ENCODE measurements at regions not wholly inside any gene's neighbourhood (a gene's known extent, or its start where the extent isn't known, plus 50 kb on each side); places are given as distances from the start of the nearest gene placed in this dataset.

GRCh38 chr3:168608926-168609325 is 513.2 kb upstream of the GOLIM4 start:
- H3K27ac ChIP-seq (ENCODE audit: extremely low read length, insufficient read depth, low read length) = no peak overlapping the region
- ChIA-PET CTCF (ENCODE audit: low intra/inter-chr PET ratio, low total read pairs) (no interaction called here), POLR2A (no interaction called here)
- H3K79me2 ChIP-seq (ENCODE audit: insufficient read depth, low read length) = no peaks in the 10 kb centered on the region
- no peak overlapping the region for H3K4me2 ChIP-seq (ENCODE audit: low read depth, low read length)
- no peaks in the 10 kb centered on the region for H4K20me1 ChIP-seq (ENCODE audit: insufficient read depth, low read length)
- no peak overlapping the region for H3K9ac ChIP-seq (ENCODE audit: insufficient read depth, low read depth, low read length)
- WGBS (ENCODE audit: low lambda C conversion rate) = 27% methylated on average over 3 of the region's 3 CpGs
- BruUV-seq (replicated peaks) = no TSS peak
- in situ Hi-C loops (cut with HindIII; ENCODE audit: extremely low pct_ligation_motif_present, low pct_unique_long_range_greater_than_20kb) = no loop called here
- no peaks in the 10 kb centered on the region for H3K27me3 ChIP-seq (ENCODE audit: control insufficient read depth in 1 of 2, insufficient read depth in 2 of 2, low read length in 2 of 2)
- no peak for FAIRE-seq
- DNase-seq (ENCODE audit: low spot score) = no peak
- no peak for ATAC-seq
- no peaks in the 10 kb centered on the region for H3K4me1 ChIP-seq (ENCODE audit: insufficient read depth, low read length)
- intact Hi-C loops (cut with micrococcal nuclease; ENCODE audit: unreplicated experiment) = loop anchor here (10.0 kb wide), 1 partner anchor 1314 kb away; no protein-coding TSS in a partner anchor
- no peak overlapping the region for H2AFZ ChIP-seq (ENCODE audit: low read length)
- no peak overlapping the region for H3K4me3 ChIP-seq (replicated peaks in 1 of 3; ENCODE audit: insufficient read depth in 1 of 3, low read depth in 2 of 3, low read length in 3 of 3)
- no peaks in the 10 kb centered on the region for H3K9me3 ChIP-seq (ENCODE audit: low read length)
- no peaks in the 10 kb centered on the region for H3K36me3 ChIP-seq (replicated peaks in 1 of 2; ENCODE audit: control insufficient read depth in 1 of 2, insufficient read depth in 2 of 2, low read length in 2 of 2)
- no peak for TF ChIP-seq ZNF367 (CRISPR knock-in tag; IDR thresholded peaks at IDR 0.05; ENCODE audit: borderline replicate concordance)
- no peak for TF ChIP-seq ZNF205 (CRISPR knock-in tag; IDR thresholded peaks at IDR 0.05)
- no peak for TF ChIP-seq CEBPZ (IDR thresholded peaks at IDR 0.05; ENCODE audit: low read length)
- TF ChIP-seq SOX5 (CRISPR knock-in tag; IDR thresholded peaks at IDR 0.05; ENCODE audit: borderline replicate concordance) = no peak
- no peak for TF ChIP-seq PATZ1 (CRISPR knock-in tag; IDR thresholded peaks at IDR 0.05)
- TF ChIP-seq MAF1 (CRISPR knock-in tag; IDR thresholded peaks at IDR 0.05; ENCODE audit: borderline replicate concordance) = no peak
- TF ChIP-seq, protein P1, sequence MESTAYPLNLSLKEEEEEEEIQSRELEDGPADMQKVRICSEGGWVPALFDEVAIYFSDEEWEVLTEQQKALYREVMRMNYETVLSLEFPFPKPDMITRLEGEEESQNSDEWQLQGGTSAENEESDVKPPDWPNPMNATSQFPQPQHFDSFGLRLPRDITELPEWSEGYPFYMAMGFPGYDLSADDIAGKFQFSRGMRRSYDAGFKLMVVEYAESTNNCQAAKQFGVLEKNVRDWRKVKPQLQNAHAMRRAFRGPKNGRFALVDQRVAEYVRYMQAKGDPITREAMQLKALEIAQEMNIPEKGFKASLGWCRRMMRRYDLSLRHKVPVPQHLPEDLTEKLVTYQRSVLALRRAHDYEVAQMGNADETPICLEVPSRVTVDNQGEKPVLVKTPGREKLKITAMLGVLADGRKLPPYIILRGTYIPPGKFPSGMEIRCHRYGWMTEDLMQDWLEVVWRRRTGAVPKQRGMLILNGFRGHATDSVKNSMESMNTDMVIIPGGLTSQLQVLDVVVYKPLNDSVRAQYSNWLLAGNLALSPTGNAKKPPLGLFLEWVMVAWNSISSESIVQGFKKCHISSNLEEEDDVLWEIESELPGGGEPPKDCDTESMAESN (CRISPR knock-in tag; conservative IDR thresholded peaks at IDR 0.05) = no peak
- no peak for TF ChIP-seq PAXIP1 (CRISPR knock-in tag; conservative IDR thresholded peaks at IDR 0.05)
- TF ChIP-seq ZNF83 (CRISPR knock-in tag; IDR thresholded peaks at IDR 0.05; ENCODE audit: borderline replicate concordance) = no peak
- TF ChIP-seq, protein P2, sequence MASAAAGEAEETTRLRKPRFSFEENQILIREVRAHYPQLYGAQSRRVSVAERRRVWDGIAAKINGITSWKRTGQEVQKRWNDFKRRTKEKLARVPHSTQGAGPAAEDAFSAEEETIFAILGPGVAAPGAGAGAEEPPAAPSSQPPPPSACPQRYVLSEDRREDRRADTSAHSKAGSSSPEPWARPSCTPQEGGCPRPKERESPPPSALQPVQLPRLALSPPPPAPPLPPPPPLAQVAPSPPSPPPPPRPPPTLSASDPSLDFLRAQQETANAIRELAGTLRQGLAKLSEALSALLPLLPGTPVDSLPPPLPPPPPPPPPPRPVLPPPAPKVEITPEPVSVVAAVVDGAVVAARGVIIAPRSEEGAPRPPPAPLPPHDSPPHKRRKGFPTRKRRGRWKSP (CRISPR knock-in tag; IDR thresholded peaks at IDR 0.05) = no peak
- TF ChIP-seq JUND (CRISPR knock-in tag; IDR thresholded peaks at IDR 0.05) = no peak
